Spleen (tissue), 11 donors: ENCODE measurements at regions not wholly inside any gene's neighbourhood (a gene's known extent, or its start where the extent isn't known, plus 50 kb on each side); places are given as distances from the start of the nearest gene placed in this dataset.

Source experiments
- DNase-seq: peaks from one replicate; pipeline ENCODE4 v3.0.0-alpha.2; 2020
- H3K27ac ChIP-seq, 8 donors: fragments of 200-600 bp; sonication (generic) in 7 of 8; 1 replicate in 4 of 8; 2 replicates in 4 of 8; pipeline versions ENCODE4 v1.5.0 to v1.8.0; 2016 to 2021; ENCODE audit warnings: inconsistent platforms in 4 of 8, mild to moderate bottlenecking in 4 of 8, moderate library complexity in 1 of 8
- H3K27me3 ChIP-seq, 7 donors: fragments of 200-600 bp; sonication (generic) in 6 of 7; replicated peaks in 1 of 7; 1 replicate in 4 of 7; 2 replicates in 3 of 7; pipeline versions ENCODE4 v1.5.0 to v1.8.0; 2016 to 2021; ENCODE audit warnings: inconsistent platforms in 3 of 7, mild to moderate bottlenecking in 1 of 7
- H3K36me3 ChIP-seq, 6 donors: fragments of 200-600 bp; sonication (generic) in 5 of 6; 1 replicate in 4 of 6; 2 replicates in 2 of 6; pipeline versions ENCODE4 v1.5.0 to v1.8.0; 2016 to 2021; ENCODE audit warnings: inconsistent platforms in 2 of 6
- H3K4me1 ChIP-seq, 6 donors: fragments of 200-600 bp; sonication (generic) in 5 of 6; 1 replicate in 3 of 6; 2 replicates in 3 of 6; pipeline versions ENCODE4 v1.5.0 to v1.8.0; 2016 to 2021; ENCODE audit warnings: inconsistent platforms in 3 of 6
- H3K4me3 ChIP-seq, 8 donors: fragments of 200-600 bp; sonication (generic) in 7 of 8; 1 replicate in 4 of 8; 2 replicates in 4 of 8; pipeline versions ENCODE4 v1.5.0 to v1.8.0; 2016 to 2021; ENCODE audit warnings: inconsistent platforms in 4 of 8, mild to moderate bottlenecking in 4 of 8, moderate library complexity in 2 of 8
- H3K9me3 ChIP-seq, 8 donors: fragments of 200-600 bp; sonication (generic) in 7 of 8; 1 replicate in 4 of 8; 2 replicates in 4 of 8; pipeline versions ENCODE4 v1.5.0 to v1.8.0; 2016 to 2021; ENCODE audit warnings: inconsistent platforms in 4 of 8
- CTCF ChIP-seq, 11 experiments: fragments of 200-600 bp in 7 of 11; fragments of 450-650 bp in 4 of 11; sonication (generic) in 4 of 11; IDR thresholded peaks in 8 of 11; conservative IDR thresholded peaks in 3 of 11; 1 replicate in 7 of 11; 2 replicates in 4 of 11; pipeline versions ENCODE4 v1.4.0 to v1.8.0; 2016 to 2021; ENCODE audit warnings: antibody characterized with exemption in 11 of 11, inconsistent platforms in 4 of 11, mild to moderate bottlenecking in 1 of 11
- POLR2A ChIP-seq, 3 donors: fragments of 450-650 bp; IDR thresholded peaks; one replicate each; pipeline ENCODE4 v1.5.1; 2017; ENCODE audit warnings: antibody characterized with exemption in 3 of 3, mild to moderate bottlenecking in 1 of 3
- POLR2AphosphoS5 ChIP-seq, 3 donors: sonication (generic); formaldehyde crosslinking; IDR thresholded peaks; one replicate each; pipeline ENCODE4 v1.5.1; 2017; ENCODE audit warnings: antibody characterized with exemption in 3 of 3
- WGBS, 5 donors: extraction: QIAGEN DNeasy Blood & Tissue Kit in 3 of 5; methylation state at CpG; one replicate each; pipeline versions ENCODE4 v1.1.5 to v1.1.7; 2013 to 2018; 5-methylcytosine and 5-hydroxymethylcytosine counted together
- intact Hi-C: fragments of 100-400 bp; cut with DNase I; formaldehyde crosslinking; loops from one replicate; pipeline ENCODE4 v1.15.0; 2023; ENCODE audit warnings: low total_unique reads
- donor health status: healthy with polysubstance abuse.
- donor health status: DM: no; HTN: no; CAD: no; lungs with moderate emphysema.
- donor health status: DM: no; HTN: no; CAD: no.
- donor health status: Bipolar disorder and iron deficiency.
- donor health status: healthy.
- donor health status: DM: no; HTN: no; CAD: no.
- donor health status: DM: yes; HTN: yes; CAD: no.

GRCh38 chr11:19379465-19379864, 138.7 kb upstream of the E2F8 start:
- H3K4me1 ChIP-seq, result no peaks in the 10 kb centered on the region
- H3K9me3 ChIP-seq, result no peaks in the 10 kb centered on the region
- no peak overlapping the region for H3K27ac ChIP-seq
- TF ChIP-seq POLR2A (IDR thresholded peaks at IDR 0.05) (no peak), POLR2AphosphoS5 (IDR thresholded peaks at IDR 0.05) (no peak), CTCF (IDR thresholded peaks at IDR 0.05 in 8 of 11, conservative IDR thresholded peaks at IDR 0.05 in 3 of 11) (no peak)
- intact Hi-C loops, result no loop called here
- no peak for DNase-seq
- 73 to 85% (median 79%) methylated on average over 7 of the region's 7 CpGs for WGBS, 5 donors
- no peaks in the 10 kb centered on the region for H3K36me3 ChIP-seq
- peaks cover 0 to 32% (median 0%) of the 10 kb centered on the region in 7 donors for H3K27me3 ChIP-seq
- no peak overlapping the region for H3K4me3 ChIP-seq

GRCh38 chr11:19378814-19379213, 138.1 kb upstream of the E2F8 start:
- intact Hi-C loops, result no loop called here
- no peak overlapping the region for H3K4me3 ChIP-seq
- H3K27ac ChIP-seq, result no peak overlapping the region
- DNase-seq, result no peak
- TF ChIP-seq POLR2AphosphoS5 (IDR thresholded peaks at IDR 0.05) (no peak), CTCF (IDR thresholded peaks at IDR 0.05 in 8 of 11, conservative IDR thresholded peaks at IDR 0.05 in 3 of 11) (no peak), POLR2A (IDR thresholded peaks at IDR 0.05) (no peak)
- no peaks in the 10 kb centered on the region for H3K36me3 ChIP-seq
- H3K4me1 ChIP-seq, result no peaks in the 10 kb centered on the region
- peaks cover 0 to 32% (median 0%) of the 10 kb centered on the region in 7 donors for H3K27me3 ChIP-seq
- no peaks in the 10 kb centered on the region for H3K9me3 ChIP-seq
- 63 to 78% (median 75%) methylated on average over 4 of the region's 4 CpGs for WGBS, 5 donors

- intact Hi-C loops, result no loop called here
- no peaks in the 10 kb centered on the region for H3K4me1 ChIP-seq
- no peak for TF ChIP-seq POLR2A (IDR thresholded peaks at IDR 0.05)
- no peak for TF ChIP-seq POLR2AphosphoS5 (IDR thresholded peaks at IDR 0.05)
- no peak for TF ChIP-seq CTCF (IDR thresholded peaks at IDR 0.05 in 8 of 11, conservative IDR thresholded peaks at IDR 0.05 in 3 of 11)
- H3K27ac ChIP-seq, result no peak overlapping the region
- DNase-seq, result no peak
- no peaks in the 10 kb centered on the region for H3K9me3 ChIP-seq
- WGBS, 5 donors, result 92 to 100% (median 95%) methylated on average over 4 of the region's 4 CpGs
- H3K4me3 ChIP-seq, result no peak overlapping the region
- H3K36me3 ChIP-seq, result no peaks in the 10 kb centered on the region
- H3K27me3 ChIP-seq, result peaks cover 0 to 26% (median 0%) of the 10 kb centered on the region in 7 donors
These were observed 137.1 kb upstream of the E2F8 start for GRCh38 chr11:19377881-19378280.

- TF ChIP-seq CTCF (IDR thresholded peaks at IDR 0.05 in 8 of 11, conservative IDR thresholded peaks at IDR 0.05 in 3 of 11) (no peak), POLR2AphosphoS5 (IDR thresholded peaks at IDR 0.05) (no peak), POLR2A (IDR thresholded peaks at IDR 0.05) (no peak)
- H3K27ac ChIP-seq, result no peak overlapping the region
- 77 to 95% (median 83%) methylated on average over 3 of the region's 3 CpGs for WGBS, 5 donors
- peaks cover 0 to 8% (median 0%) of the 10 kb centered on the region in 7 donors for H3K27me3 ChIP-seq
- H3K36me3 ChIP-seq, result no peaks in the 10 kb centered on the region
- H3K4me3 ChIP-seq, result no peak overlapping the region
- H3K9me3 ChIP-seq, result no peaks in the 10 kb centered on the region
- H3K4me1 ChIP-seq, result peaks cover 0 to 4% (median 0%) of the 10 kb centered on the region in 6 donors
- intact Hi-C loops, result no loop called here
- no peak for DNase-seq
These were observed 134.7 kb upstream of the E2F8 start for GRCh38 chr11:19375440-19375839.
